Ovary (tissue), 3 donors: ENCODE measurements at regions not wholly inside any gene's neighbourhood (a gene's known extent, or its start where the extent isn't known, plus 50 kb on each side); places are given as distances from the start of the nearest gene placed in this dataset.

Source experiments
- CTCF ChIP-seq, 3 donors: fragments of 450-650 bp in 2 of 3; fragments of 200-600 bp in 1 of 3; IDR thresholded peaks; one replicate each; pipeline versions ENCODE4 v1.5.1 to v1.8.0; 2016 to 2022; ENCODE audit warnings: antibody characterized with exemption in 3 of 3, mild to moderate bottlenecking in 1 of 3
- EP300 ChIP-seq: sonication (generic); formaldehyde crosslinking; IDR thresholded peaks from one replicate; pipeline ENCODE4 v1.6.1; 2017; ENCODE audit warnings: antibody characterized with exemption
- POLR2A ChIP-seq: fragments of 450-650 bp; IDR thresholded peaks from one replicate; pipeline ENCODE4 v1.6.1; 2017; ENCODE audit warnings: antibody characterized with exemption, mild to moderate bottlenecking, moderate library complexity
- donor health status: DM: no; HTN: no; CAD: no.

DNA sequence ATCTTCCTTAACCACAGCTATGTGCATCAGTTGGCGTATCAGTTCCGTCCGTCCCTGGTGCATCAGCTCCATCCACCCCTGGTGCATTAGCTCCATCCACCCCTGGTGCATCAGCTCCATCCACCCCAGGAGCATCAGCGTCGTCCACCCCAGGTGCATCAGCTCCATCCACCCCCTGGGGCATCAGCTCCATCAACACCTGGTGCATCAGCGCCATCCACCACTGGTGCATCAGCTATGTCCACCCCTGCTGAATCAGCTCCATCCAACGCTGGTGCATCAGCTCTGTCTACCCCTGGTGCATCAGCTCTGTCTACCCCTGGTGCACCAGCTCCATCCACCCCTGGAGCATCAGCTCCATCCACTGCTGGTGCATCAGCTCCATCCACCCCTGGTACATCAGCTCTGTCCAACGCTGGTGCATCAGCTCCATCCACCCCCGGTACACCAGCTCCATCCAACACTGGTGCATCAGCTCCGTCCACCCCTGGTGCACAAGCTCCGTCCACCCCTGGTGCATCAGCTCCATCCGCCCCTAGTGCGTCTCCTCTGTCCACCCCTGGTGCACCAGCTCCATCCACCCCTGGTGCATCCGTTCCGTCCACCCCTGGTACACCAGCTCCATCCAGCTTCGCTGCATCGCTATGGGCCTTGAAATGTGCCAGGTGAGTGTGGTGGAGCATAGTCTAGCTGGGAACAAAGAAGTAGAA, 106.6 kb upstream of the ZBTB40 start:
- TF ChIP-seq CTCF (IDR thresholded peaks at IDR 0.05) (no peak), POLR2A (no peak), EP300 (no peak)
